ENCODE measurements at regions not wholly inside any gene's neighbourhood (a gene's known extent, or its start where the extent isn't known, plus 50 kb on each side); places are given as distances from the start of the nearest gene placed in this dataset.
"Not testable (repeated sequence)": the region's sequence is repeated elsewhere in the genome, so short reads cannot be mapped to it uniquely, and the experiment has no call there.

DNA sequence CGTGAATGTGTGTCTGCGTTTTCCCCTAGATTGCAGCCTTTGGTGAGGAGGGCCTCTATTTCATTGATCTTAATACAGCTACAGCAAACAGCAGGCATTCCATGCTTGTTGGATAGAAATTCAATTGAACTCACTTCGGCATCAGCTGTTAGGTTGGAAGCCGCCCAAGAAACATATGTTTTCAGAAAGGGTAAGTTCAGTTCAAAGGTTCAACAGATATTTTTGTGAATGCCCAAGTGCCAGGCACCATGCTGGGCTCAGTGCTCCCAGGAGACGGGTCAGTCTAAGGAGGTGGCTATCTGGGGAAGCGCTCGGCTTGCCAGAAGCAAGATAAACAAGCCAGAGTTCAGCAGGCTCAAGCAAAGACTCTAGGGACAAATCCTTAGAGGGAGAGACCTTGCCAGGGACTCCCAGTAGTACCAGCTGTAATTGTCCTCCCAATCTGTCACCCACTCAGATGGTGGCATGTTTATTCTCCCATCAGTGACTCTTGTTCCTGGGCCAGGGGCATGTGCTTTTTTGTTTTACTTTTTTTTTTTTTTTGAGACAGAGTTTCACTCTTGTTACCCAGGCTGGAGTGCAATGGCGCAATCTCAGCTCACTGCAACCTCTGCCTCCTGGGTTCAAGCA, 64.5 kb upstream of the LARGE1 start:
- Histone ChIP-seq H3K4me1 (no peaks in the 10 kb centered on the region), H3K27me3 (no peaks in the 10 kb centered on the region), H3K4me3 (no peak overlapping the region), H3K27ac (no peak overlapping the region), H3K9me3 (no peaks in the 10 kb centered on the region), H3K36me3 (no peaks in the 10 kb centered on the region)
- in situ Hi-C loops (cut with MboI; ENCODE audit: low pct_ligation_motif_present in 1 of 4, low pct_unique_long_range_greater_than_20kb in 1 of 4, low sequenced_read_pairs in 3 of 4) (no loop called here), intact Hi-C loops (cut with DNase I; ENCODE audit: low total_unique reads) (no loop called here)
- WGBS, 2 donors (ENCODE audit: low coverage in 1 of 2): 62 to 71% methylated on average over 6 to 8 of the region's 8 CpGs
- TF ChIP-seq EP300 (IDR thresholded peaks at IDR 0.05; ENCODE audit: low read depth): no peak
- DNase-seq: no peak

- Histone ChIP-seq H3K9me3 (no peaks in the 10 kb centered on the region), H3K27ac (no peak overlapping the region), H3K27me3 (no peaks in the 10 kb centered on the region), H3K4me1 (no peaks in the 10 kb centered on the region), H3K36me3 (no peaks in the 10 kb centered on the region), H3K4me3 (no peak overlapping the region)
- in situ Hi-C loops (cut with MboI; ENCODE audit: low pct_ligation_motif_present in 1 of 4, low pct_unique_long_range_greater_than_20kb in 1 of 4, low sequenced_read_pairs in 3 of 4): no loop called here
- TF ChIP-seq CTCF (IDR thresholded peaks at IDR 0.05) (no peak), EP300 (IDR thresholded peaks at IDR 0.05; ENCODE audit: low read depth) (no peak), POLR2AphosphoS5 (IDR thresholded peaks at IDR 0.05) (no peak), POLR2A (IDR thresholded peaks at IDR 0.05) (no peak)
- DNase-seq: no peak
- intact Hi-C loops (cut with DNase I; ENCODE audit: low total_unique reads): no loop called here
- WGBS, 2 donors (ENCODE audit: low coverage in 1 of 2): 69 to 80% methylated on average over 1 to 4 of the region's 4 CpGs
Observed at GRCh38 chr22:33985506-33985905, 65.2 kb upstream of the LARGE1 start.

GRCh38 chr22:33986167-33986771, 66.0 kb upstream of the LARGE1 start:
- H3K9me3 ChIP-seq: no peaks in the 10 kb centered on the region
- intact Hi-C loops (cut with DNase I; ENCODE audit: low total_unique reads) (no loop called here), in situ Hi-C loops (cut with MboI; ENCODE audit: low pct_ligation_motif_present in 1 of 4, low pct_unique_long_range_greater_than_20kb in 1 of 4, low sequenced_read_pairs in 3 of 4) (no loop called here)
- H3K27ac ChIP-seq: no peak overlapping the region
- no peak for DNase-seq
- WGBS, 2 donors (ENCODE audit: low coverage in 1 of 2): 71 to 82% methylated on average over 1 to 6 of the region's 6 CpGs
- no peaks in the 10 kb centered on the region for H3K27me3 ChIP-seq
- no peaks in the 10 kb centered on the region for H3K4me1 ChIP-seq
- H3K36me3 ChIP-seq: no peaks in the 10 kb centered on the region
- no peak overlapping the region for H3K4me3 ChIP-seq
- no peak for TF ChIP-seq EP300 (IDR thresholded peaks at IDR 0.05; ENCODE audit: low read depth)
- no peak for TF ChIP-seq POLR2AphosphoS5 (IDR thresholded peaks at IDR 0.05)
- TF ChIP-seq CTCF (IDR thresholded peaks at IDR 0.05): no peak
- no peak for TF ChIP-seq POLR2A (IDR thresholded peaks at IDR 0.05)

DNA sequence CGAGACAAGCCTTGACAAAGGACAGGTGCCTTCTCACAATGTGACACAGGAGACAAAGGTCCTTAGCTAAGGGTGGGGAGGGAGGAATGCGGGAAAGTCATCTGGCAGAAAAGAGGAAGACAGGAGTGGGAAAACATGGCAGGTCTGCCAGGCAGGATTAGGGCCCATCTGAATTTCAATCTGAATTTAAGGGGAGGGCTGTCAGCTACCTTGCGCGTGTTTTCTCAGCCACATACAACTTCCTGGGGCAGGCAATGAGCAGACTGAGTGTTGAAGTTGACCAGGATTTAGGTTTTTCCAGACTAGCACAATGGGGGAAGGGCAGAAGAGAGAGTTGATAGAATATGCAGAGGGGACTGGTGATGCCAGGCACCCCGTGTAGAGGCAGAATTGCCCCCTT, 66.7 kb upstream of the LARGE1 start:
- H3K36me3 ChIP-seq: no peaks in the 10 kb centered on the region
- no peak overlapping the region for H3K27ac ChIP-seq
- H3K27me3 ChIP-seq: no peaks in the 10 kb centered on the region
- no peaks in the 10 kb centered on the region for H3K4me1 ChIP-seq
- TF ChIP-seq POLR2A (IDR thresholded peaks at IDR 0.05) (no peak), CTCF (IDR thresholded peaks at IDR 0.05) (no peak)
- no peak for DNase-seq
- intact Hi-C loops (cut with DNase I; ENCODE audit: low total_unique reads): no loop called here
- no peaks in the 10 kb centered on the region for H3K9me3 ChIP-seq
- no peak overlapping the region for H3K4me3 ChIP-seq
- in situ Hi-C loops (cut with MboI; ENCODE audit: low pct_ligation_motif_present in 1 of 4, low pct_unique_long_range_greater_than_20kb in 1 of 4, low sequenced_read_pairs in 3 of 4): no loop called here
- WGBS, 2 donors (ENCODE audit: low coverage in 1 of 2): 38 to 49% methylated on average over 2 to 5 of the region's 5 CpGs

DNA sequence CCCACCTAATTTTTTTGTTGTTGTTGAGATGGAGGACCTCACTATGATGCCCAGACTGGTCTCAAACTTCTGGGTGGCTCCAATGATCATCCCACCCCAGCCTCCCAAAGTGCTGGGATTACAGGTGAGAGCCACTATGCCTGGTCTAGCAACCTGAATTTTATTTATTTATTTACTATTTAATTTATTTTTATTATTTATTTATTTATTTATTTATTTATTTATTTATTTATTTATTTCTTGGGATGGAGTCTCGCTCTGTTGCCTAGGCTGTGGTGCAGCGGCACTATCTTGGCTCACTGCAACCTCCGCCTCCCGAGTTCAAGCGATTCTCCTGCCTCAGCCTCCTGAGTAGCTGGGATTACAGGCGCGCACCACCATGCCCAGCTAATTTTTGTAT, 69.0 kb upstream of the LARGE1 start:
- DNase-seq; H3K9me3 ChIP-seq; H3K4me1 ChIP-seq; in situ Hi-C loops (cut with MboI; ENCODE audit: low pct_ligation_motif_present in 1 of 4, low pct_unique_long_range_greater_than_20kb in 1 of 4, low sequenced_read_pairs in 3 of 4); intact Hi-C loops (cut with DNase I; ENCODE audit: low total_unique reads); H3K27ac ChIP-seq; H3K27me3 ChIP-seq; H3K4me3 ChIP-seq; H3K36me3 ChIP-seq: not testable (repeated sequence)
- 99 to 100% methylated on average over 1 to 7 of the region's 7 CpGs for WGBS, 2 donors (ENCODE audit: low coverage in 1 of 2)
